ENCODE measurements at regions not wholly inside any gene's neighbourhood (a gene's known extent, or its start where the extent isn't known, plus 50 kb on each side); places are given as distances from the start of the nearest gene placed in this dataset.

GRCh38 chrX:10079231-10079630, 77.5 kb upstream of the CLCN4 start:
- no peak for DNase-seq (ENCODE audit: low read depth)

GRCh38 chrX:10083809-10084208, 73.0 kb upstream of the CLCN4 start:
- no peak for DNase-seq (ENCODE audit: low read depth)

DNA sequence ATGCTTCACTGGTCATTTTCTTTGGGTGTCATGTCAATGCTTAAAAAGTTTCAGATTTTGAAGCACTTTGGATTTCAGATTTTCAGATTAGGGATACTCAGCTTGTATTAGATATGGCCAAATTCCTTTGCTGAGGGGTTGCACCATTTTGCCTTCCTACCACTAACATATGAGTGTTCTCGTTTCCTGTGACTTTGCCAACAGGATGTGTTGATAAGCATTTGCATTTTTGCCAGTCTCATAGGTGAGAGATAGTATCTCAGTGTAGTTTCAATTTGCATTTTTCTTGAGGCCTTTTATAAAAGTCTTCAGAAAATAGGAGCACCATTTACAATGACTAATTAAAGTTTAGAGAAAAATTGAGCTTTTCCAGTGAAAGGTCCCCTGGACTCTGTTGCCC, 71.6 kb upstream of the CLCN4 start:
- DNase-seq (ENCODE audit: low read depth), result no peak

GRCh38 chrX:10086676-10087075, 70.1 kb upstream of the CLCN4 start:
- no peak for DNase-seq (ENCODE audit: low read depth)

GRCh38 chrX:10087391-10087790, 69.4 kb upstream of the CLCN4 start:
- no peak for DNase-seq (ENCODE audit: low read depth)

GRCh38 chrX:10089378-10089795, 67.4 kb upstream of the CLCN4 start:
- no peak for DNase-seq (ENCODE audit: low read depth)

GRCh38 chrX:10090319-10090718, 66.5 kb upstream of the CLCN4 start:
- DNase-seq (ENCODE audit: low read depth), result no peak

GRCh38 chrX:10095246-10095645, 61.5 kb upstream of the CLCN4 start:
- no peak for DNase-seq (ENCODE audit: low read depth)

GRCh38 chrX:10095698-10096432, 60.9 kb upstream of the CLCN4 start:
- DNase-seq (ENCODE audit: low read depth), result no peak

- no peak for DNase-seq (ENCODE audit: low read depth)
These were observed 58.5 kb upstream of the CLCN4 start for GRCh38 chrX:10098270-10098713.

DNA sequence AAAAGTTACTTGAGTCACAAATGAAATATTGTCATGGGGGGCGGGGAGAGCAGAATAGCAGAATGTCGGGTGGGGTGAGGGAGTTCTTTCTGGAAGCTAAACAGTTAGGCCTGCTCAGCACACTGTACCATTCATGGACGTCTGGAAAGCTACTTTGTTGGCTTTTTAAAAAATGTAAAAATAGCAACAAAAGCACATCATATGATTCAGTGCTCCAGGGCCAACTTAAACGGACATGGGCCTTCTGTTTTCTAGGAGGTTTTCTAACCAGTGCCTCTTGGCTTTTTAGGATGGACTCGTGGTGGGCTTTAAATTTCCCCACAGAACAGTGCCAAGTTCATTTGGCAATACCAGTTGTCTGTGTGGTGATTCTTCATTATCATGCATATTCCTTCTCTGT, 57.4 kb upstream of the CLCN4 start:
- no peak for DNase-seq (ENCODE audit: low read depth)

DNA sequence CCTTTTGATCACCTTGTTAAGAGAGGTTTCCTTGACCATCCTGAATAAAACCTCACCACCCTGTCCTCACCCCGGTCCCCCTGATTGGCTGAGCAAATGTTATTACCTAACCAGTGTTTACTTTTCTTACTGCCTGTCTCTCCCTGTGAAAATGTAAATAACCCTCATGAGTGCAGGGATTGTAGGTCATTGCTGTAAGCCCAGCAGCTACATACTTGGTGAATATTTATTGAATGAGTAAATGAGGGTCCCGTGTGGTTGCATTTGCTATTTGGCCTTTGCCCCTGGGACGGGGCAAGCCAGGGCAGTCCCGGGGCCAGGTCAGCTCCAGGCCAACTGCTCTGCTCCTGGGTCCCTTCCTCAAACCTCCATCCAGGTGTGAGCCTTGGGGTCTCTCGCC, 55.5 kb upstream of the CLCN4 start:
- DNase-seq (ENCODE audit: low read depth), result no peak

- DNase-seq (ENCODE audit: low read depth), result no peak
These were observed 54.6 kb upstream of the CLCN4 start for GRCh38 chrX:10102046-10102704.

- DNase-seq (ENCODE audit: low read depth), result peak; percentile 89
These were observed 53.8 kb upstream of the CLCN4 start for GRCh38 chrX:10103023-10103422.

DNA sequence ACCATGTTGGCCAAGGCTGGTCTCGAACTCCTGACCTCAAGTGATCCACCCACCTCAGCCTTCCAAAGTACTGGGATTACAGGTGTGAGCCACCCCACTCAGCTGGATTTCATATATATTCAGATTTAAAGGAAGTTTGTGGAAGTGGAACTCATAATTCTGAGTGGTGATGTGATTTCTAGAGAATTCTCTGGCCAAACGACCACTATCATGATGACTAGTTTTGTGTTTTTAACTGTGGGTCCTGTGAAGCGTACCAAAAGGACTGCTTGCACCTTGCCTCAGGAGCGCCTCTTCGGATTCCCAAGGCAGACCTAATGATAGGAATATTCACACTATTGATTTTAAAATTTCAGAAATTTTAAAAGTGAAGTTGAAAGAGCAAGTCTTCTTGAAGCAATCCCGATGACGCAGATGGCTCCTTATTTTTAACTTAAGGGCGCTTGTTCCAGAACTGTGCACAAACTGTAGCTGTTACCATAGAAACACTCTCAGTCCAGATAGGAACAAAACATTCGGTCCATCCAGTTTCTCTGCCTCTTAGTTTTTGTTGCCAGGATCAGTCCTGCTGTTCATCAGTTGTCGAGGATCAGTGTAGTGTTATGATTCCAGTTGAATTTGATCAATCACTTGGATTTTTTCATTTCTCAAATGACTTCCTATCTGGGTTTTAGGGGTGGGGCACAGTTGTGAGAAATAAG, 51.7 kb upstream of the CLCN4 start:
- DNase-seq (ENCODE audit: low read depth), result no peak

DNA sequence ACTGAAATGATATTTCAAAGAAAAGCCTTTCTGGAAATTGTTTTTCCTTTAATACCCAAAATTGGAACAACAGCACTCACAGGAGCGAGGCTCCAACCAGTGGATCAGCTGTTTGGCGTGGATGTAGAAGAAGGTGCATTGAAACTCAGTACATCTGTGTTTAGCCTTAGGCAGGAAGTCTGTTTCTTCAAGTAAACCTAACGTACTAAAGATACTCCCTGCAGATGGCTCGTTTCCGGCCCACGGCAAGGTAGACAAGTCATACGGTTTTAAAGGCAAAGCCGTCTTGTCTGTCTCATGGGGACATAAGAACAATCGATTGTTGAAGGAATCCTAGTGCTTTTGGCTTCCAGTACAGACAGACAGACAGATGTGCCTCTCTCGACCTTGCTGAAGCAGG, 50.0 kb upstream of the CLCN4 start:
- no peak for DNase-seq (ENCODE audit: low read depth)
